HL-60 (cell line): ENCODE measurements at regions not wholly inside any gene's neighbourhood (a gene's known extent, or its start where the extent isn't known, plus 50 kb on each side); places are given as distances from the start of the nearest gene placed in this dataset.

Experiments used
- DNase-seq, 2 experiments: peaks; one replicate each; pipeline ENCODE4 v3.0.0-alpha.2; 2010 to 2020; ENCODE audit warnings: low read depth in 1 of 2, low spot score in 1 of 2
- H3K27ac ChIP-seq: fragments of 250-450 bp; sonication (Bioruptor Pico); replicated peaks from 2 replicates; pipeline ENCODE4 v1.5.1; 2020; ENCODE audit warnings: mild to moderate bottlenecking, moderate library complexity
- H3K27me3 ChIP-seq: fragments of 250-450 bp; sonication (Bioruptor Pico); 2 replicates; pipeline ENCODE4 v1.5.1; 2021; ENCODE audit warnings: mild to moderate bottlenecking, moderate library complexity; ENCODE audit not compliant: insufficient read depth, poor library complexity, severe bottlenecking
- H3K4me3 ChIP-seq: replicated peaks from 2 replicates; pipeline ENCODE4 v1.5.1; 2011; ENCODE audit warnings: mild to moderate bottlenecking, control low read depth, low read length; ENCODE audit not compliant: insufficient read depth
- GABPA ChIP-seq: IDR thresholded peaks from 2 replicates; pipeline ENCODE4 v1.6.1; 2012; ENCODE audit warnings: low read depth
- POLR2AphosphoS5 ChIP-seq: IDR thresholded peaks from 2 replicates; pipeline ENCODE4 v1.6.1; 2012; ENCODE audit warnings: low read depth
- SPI1 ChIP-seq: IDR thresholded peaks from 2 replicates; pipeline ENCODE4 v1.6.1; 2012; ENCODE audit warnings: low read depth, mild to moderate bottlenecking, borderline replicate concordance
- TF ChIP-seq, protein P1 (sequence below): IDR thresholded peaks from one replicate; pipeline ENCODE4 v1.5.1; 2011; ENCODE audit warnings: low read length, control low read depth, inconsistent platforms; ENCODE audit not compliant: insufficient read depth
- TF ChIP-seq, protein P2 (sequence below): IDR thresholded peaks from 2 replicates; pipeline ENCODE4 v1.6.1; 2012; ENCODE audit warnings: low read depth; ENCODE audit not compliant: insufficient replicate concordance

DNA sequence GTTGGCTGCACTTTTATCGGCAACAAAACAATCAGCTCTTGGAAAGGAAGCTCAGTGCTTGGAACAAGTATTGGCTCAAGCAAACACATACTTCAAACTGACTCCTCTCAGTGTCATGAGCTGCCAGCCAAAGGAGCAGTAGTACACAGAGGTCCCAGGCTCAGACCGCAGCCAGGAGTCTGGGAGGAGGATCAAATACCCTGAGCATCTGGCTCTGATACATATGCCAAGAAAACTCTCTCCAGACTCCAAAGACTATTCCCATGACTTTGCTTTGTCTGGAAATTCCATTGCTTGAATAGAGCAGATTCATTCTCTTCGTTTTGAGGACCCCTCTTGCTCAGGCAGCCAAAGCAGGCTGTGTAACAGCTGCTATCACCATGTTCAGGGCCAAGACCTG is 501.6 kb upstream of the PSMD7 start:
- no peak overlapping the region for H3K27ac ChIP-seq
- no peaks in the 10 kb centered on the region for H3K27me3 ChIP-seq
- H3K4me3 ChIP-seq, result no peak overlapping the region
- no peak for DNase-seq
- TF ChIP-seq POLR2AphosphoS5 (no peak), SPI1 (no peak), GABPA (no peak)
- TF ChIP-seq, protein P1, sequence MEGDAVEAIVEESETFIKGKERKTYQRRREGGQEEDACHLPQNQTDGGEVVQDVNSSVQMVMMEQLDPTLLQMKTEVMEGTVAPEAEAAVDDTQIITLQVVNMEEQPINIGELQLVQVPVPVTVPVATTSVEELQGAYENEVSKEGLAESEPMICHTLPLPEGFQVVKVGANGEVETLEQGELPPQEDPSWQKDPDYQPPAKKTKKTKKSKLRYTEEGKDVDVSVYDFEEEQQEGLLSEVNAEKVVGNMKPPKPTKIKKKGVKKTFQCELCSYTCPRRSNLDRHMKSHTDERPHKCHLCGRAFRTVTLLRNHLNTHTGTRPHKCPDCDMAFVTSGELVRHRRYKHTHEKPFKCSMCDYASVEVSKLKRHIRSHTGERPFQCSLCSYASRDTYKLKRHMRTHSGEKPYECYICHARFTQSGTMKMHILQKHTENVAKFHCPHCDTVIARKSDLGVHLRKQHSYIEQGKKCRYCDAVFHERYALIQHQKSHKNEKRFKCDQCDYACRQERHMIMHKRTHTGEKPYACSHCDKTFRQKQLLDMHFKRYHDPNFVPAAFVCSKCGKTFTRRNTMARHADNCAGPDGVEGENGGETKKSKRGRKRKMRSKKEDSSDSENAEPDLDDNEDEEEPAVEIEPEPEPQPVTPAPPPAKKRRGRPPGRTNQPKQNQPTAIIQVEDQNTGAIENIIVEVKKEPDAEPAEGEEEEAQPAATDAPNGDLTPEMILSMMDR, result no peak
- TF ChIP-seq, protein P2, sequence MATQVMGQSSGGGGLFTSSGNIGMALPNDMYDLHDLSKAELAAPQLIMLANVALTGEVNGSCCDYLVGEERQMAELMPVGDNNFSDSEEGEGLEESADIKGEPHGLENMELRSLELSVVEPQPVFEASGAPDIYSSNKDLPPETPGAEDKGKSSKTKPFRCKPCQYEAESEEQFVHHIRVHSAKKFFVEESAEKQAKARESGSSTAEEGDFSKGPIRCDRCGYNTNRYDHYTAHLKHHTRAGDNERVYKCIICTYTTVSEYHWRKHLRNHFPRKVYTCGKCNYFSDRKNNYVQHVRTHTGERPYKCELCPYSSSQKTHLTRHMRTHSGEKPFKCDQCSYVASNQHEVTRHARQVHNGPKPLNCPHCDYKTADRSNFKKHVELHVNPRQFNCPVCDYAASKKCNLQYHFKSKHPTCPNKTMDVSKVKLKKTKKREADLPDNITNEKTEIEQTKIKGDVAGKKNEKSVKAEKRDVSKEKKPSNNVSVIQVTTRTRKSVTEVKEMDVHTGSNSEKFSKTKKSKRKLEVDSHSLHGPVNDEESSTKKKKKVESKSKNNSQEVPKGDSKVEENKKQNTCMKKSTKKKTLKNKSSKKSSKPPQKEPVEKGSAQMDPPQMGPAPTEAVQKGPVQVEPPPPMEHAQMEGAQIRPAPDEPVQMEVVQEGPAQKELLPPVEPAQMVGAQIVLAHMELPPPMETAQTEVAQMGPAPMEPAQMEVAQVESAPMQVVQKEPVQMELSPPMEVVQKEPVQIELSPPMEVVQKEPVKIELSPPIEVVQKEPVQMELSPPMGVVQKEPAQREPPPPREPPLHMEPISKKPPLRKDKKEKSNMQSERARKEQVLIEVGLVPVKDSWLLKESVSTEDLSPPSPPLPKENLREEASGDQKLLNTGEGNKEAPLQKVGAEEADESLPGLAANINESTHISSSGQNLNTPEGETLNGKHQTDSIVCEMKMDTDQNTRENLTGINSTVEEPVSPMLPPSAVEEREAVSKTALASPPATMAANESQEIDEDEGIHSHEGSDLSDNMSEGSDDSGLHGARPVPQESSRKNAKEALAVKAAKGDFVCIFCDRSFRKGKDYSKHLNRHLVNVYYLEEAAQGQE, result no peak

DNA sequence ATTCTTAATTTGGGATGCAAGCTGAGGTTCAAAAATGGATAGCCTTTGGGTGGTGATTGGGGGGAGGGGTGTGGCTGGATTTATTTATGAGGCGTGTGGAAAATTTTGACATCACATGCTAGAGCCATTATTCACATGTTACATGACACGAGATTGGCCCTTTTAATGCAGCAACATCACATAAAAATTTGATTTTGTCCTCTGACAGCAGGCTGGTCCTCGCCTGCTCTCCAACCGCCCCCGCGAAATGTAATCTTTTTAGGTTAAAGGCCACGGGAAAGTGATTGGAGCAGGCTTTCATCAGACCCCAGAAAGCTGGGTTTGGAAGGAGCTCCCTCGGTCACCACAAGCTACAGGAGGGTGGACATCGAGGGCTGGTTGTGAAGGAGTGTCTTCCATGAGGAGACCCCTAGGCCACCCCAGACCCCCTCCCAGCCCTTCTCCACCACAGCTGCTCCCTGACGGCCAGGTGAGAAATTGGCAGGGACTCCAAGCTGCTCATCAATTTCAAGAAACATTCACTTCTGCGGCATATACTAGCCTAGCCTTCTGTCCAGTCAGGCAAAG is 502.7 kb upstream of the PSMD7 start:
- no peak for DNase-seq
- no peak overlapping the region for H3K4me3 ChIP-seq
- no peaks in the 10 kb centered on the region for H3K27me3 ChIP-seq
- TF ChIP-seq, protein P2, result no peak
- TF ChIP-seq SPI1 (no peak), POLR2AphosphoS5 (no peak), GABPA (no peak)
- TF ChIP-seq, protein P1, result no peak
- no peak overlapping the region for H3K27ac ChIP-seq

DNA sequence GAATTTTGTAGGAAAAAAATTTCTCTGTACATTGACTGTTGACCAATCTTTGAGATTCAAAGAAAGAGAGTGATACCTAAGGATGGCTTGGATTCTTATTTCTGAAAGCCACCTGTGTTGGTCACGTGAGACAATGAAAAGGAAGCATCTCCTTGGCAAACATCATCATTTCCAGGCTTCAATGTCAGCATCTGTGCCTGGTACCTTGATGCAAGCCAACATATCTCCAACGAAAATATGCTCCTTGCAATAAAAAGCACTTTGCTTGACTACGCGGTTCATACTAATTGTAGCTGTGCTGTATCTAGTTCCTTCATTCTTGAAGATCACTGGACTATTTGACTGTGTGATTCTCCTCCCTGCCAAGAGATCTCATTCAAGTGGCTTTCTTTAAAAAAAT is 503.4 kb upstream of the PSMD7 start:
- Histone ChIP-seq H3K4me3 (no peak overlapping the region), H3K27me3 (no peaks in the 10 kb centered on the region), H3K27ac (no peak overlapping the region)
- no peak for TF ChIP-seq GABPA
- TF ChIP-seq SPI1, result no peak
- TF ChIP-seq POLR2AphosphoS5, result no peak
- TF ChIP-seq, protein P2, result no peak
- TF ChIP-seq, protein P1, result no peak
- no peak for DNase-seq
